SK-N-DZ (cell line): ENCODE measurements at regions not wholly inside any gene's neighbourhood (a gene's known extent, or its start where the extent isn't known, plus 50 kb on each side); places are given as distances from the start of the nearest gene placed in this dataset.
"Not testable (repeated sequence)": the region's sequence is repeated elsewhere in the genome, so short reads cannot be mapped to it uniquely, and the experiment has no call there.

Source experiments
- DNase-seq: peaks from one replicate; pipeline ENCODE4 v3.0.0-alpha.2; 2015; ENCODE audit warnings: low spot score

GRCh38 chr3:153818338-153818737 lies 302.9 kb upstream of the ARHGEF26 start:
- DNase-seq, result no peak

GRCh38 chr3:153820035-153820434 lies 301.2 kb upstream of the ARHGEF26 start:
- DNase-seq, result no peak

- not testable (repeated sequence) for DNase-seq
These were observed 292.8 kb upstream of the ARHGEF26 start for GRCh38 chr3:153828346-153828745.

- DNase-seq, result no peak
These were observed 291.5 kb upstream of the ARHGEF26 start for GRCh38 chr3:153829606-153830170.

GRCh38 chr3:153830552-153830951 lies 290.6 kb upstream of the ARHGEF26 start:
- no peak for DNase-seq

GRCh38 chr3:153835540-153835939 lies 285.6 kb upstream of the ARHGEF26 start:
- DNase-seq, result no peak

GRCh38 chr3:153840487-153840886 lies 280.7 kb upstream of the ARHGEF26 start:
- DNase-seq, result no peak

GRCh38 chr3:153843994-153844393 lies 277.2 kb upstream of the ARHGEF26 start:
- no peak for DNase-seq

GRCh38 chr3:153845311-153845710 lies 275.9 kb upstream of the ARHGEF26 start:
- DNase-seq, result no peak

- DNase-seq, result no peak
These were observed 272.5 kb upstream of the ARHGEF26 start for GRCh38 chr3:153848702-153849101.

- DNase-seq, result no peak
These were observed 268.8 kb upstream of the ARHGEF26 start for GRCh38 chr3:153852355-153852754.

GRCh38 chr3:153853163-153853562 lies 268.0 kb upstream of the ARHGEF26 start:
- DNase-seq, result no peak

GRCh38 chr3:153855772-153856171 lies 265.4 kb upstream of the ARHGEF26 start:
- DNase-seq, result no peak

- DNase-seq, result no peak
These were observed 264.3 kb upstream of the ARHGEF26 start for GRCh38 chr3:153856932-153857331.

GRCh38 chr3:153864793-153865192 lies 256.4 kb upstream of the ARHGEF26 start:
- no peak for DNase-seq

- no peak for DNase-seq
These were observed 254.3 kb upstream of the ARHGEF26 start for GRCh38 chr3:153866901-153867300.

GRCh38 chr3:153874348-153874747 lies 246.8 kb upstream of the ARHGEF26 start:
- DNase-seq, result not testable (repeated sequence)

- no peak for DNase-seq
These were observed 240.7 kb upstream of the ARHGEF26 start for GRCh38 chr3:153880493-153880892.

- DNase-seq, result no peak
These were observed 240.0 kb upstream of the ARHGEF26 start for GRCh38 chr3:153881201-153881600.

- DNase-seq, result no peak
These were observed 235.8 kb upstream of the ARHGEF26 start for GRCh38 chr3:153885359-153885758.

- DNase-seq, result no peak
These were observed 231.3 kb upstream of the ARHGEF26 start for GRCh38 chr3:153889905-153890334.

- DNase-seq, result no peak
These were observed 229.1 kb upstream of the ARHGEF26 start for GRCh38 chr3:153892126-153892525.

- DNase-seq, result no peak
These were observed 226.3 kb upstream of the ARHGEF26 start for GRCh38 chr3:153894857-153895256.

- no peak for DNase-seq
These were observed 225.0 kb upstream of the ARHGEF26 start for GRCh38 chr3:153896197-153896596.
